Transverse colon (tissue), 4 donors: ENCODE measurements at regions not wholly inside any gene's neighbourhood (a gene's known extent, or its start where the extent isn't known, plus 50 kb on each side); places are given as distances from the start of the nearest gene placed in this dataset.
A peak's percentile ranks its signal among the peaks of the same experiment; 100 is the strongest.

Source experiments
- DNase-seq: peaks from one replicate; pipeline ENCODE4 v3.0.0-alpha.2; 2019
- H3K27ac ChIP-seq, 4 donors: fragments of 200-600 bp; sonication (generic); 2 replicates each; pipeline ENCODE4 v1.5.1; 2016 to 2018; ENCODE audit warnings: inconsistent platforms in 4 of 4
- H3K27me3 ChIP-seq: fragments of 200-600 bp; sonication (generic); 2 replicates; pipeline ENCODE4 v1.5.1; 2017; ENCODE audit warnings: inconsistent platforms
- H3K36me3 ChIP-seq, 4 donors: fragments of 200-600 bp; sonication (generic); 2 replicates each; pipeline ENCODE4 v1.5.1; 2017 to 2019; ENCODE audit warnings: inconsistent platforms in 4 of 4
- H3K4me1 ChIP-seq, 4 donors: fragments of 200-600 bp; sonication (generic); 2 replicates each; pipeline ENCODE4 v1.5.1; 2017 to 2020; ENCODE audit warnings: inconsistent platforms in 4 of 4
- H3K4me3 ChIP-seq, 4 donors: fragments of 200-600 bp; sonication (generic); 1 replicate in 1 of 4; 2 replicates in 3 of 4; pipeline versions ENCODE4 v1.5.1 to v1.6.1; 2017 to 2019; ENCODE audit warnings: inconsistent platforms in 4 of 4
- H3K9me3 ChIP-seq, 2 donors: fragments of 200-600 bp; sonication (generic); 2 replicates each; pipeline ENCODE4 v1.5.1; 2017 to 2019; ENCODE audit warnings: inconsistent platforms in 2 of 2
- EP300 ChIP-seq: sonication (generic); formaldehyde crosslinking; IDR thresholded peaks from one replicate; pipeline ENCODE4 v1.6.1; 2017; ENCODE audit warnings: antibody characterized with exemption, low read depth
- POLR2A ChIP-seq: fragments of 450-650 bp; IDR thresholded peaks from one replicate; pipeline ENCODE4 v1.6.1; 2016; ENCODE audit warnings: antibody characterized with exemption, mild to moderate bottlenecking, moderate library complexity
- POLR2AphosphoS5 ChIP-seq, 3 donors: sonication (generic); formaldehyde crosslinking; IDR thresholded peaks; one replicate each; pipeline ENCODE4 v1.6.1; 2016; ENCODE audit warnings: antibody characterized with exemption in 3 of 3
- WGBS, 2 donors: methylation state at CpG; one replicate each; pipeline ENCODE4 v1.1.5; 2018; ENCODE audit warnings: low coverage in 1 of 2; 5-methylcytosine and 5-hydroxymethylcytosine counted together
- in situ Hi-C, 4 donors: fragments of 200-750 bp; cut with MboI; loops; one replicate each; pipeline versions ENCODE4 v1.15.0 to v1.15.1; 2017; ENCODE audit warnings: low sequenced_read_pairs in 3 of 4, low pct_ligation_motif_present in 1 of 4, low pct_unique_long_range_greater_than_20kb in 1 of 4
- intact Hi-C: fragments of 100-400 bp; cut with DNase I; formaldehyde crosslinking; loops from one replicate; pipeline ENCODE4 v1.15.1; 2023; ENCODE audit warnings: low total_unique reads
- TF ChIP-seq, protein P1 (sequence below), 5 experiments: fragments of 200-600 bp in 3 of 5; fragments of 450-650 bp in 2 of 5; sonication (generic) in 3 of 5; IDR thresholded peaks; 1 replicate in 2 of 5; 2 replicates in 3 of 5; pipeline ENCODE4 v1.5.1; 2016 to 2017; ENCODE audit warnings: antibody characterized with exemption in 5 of 5, inconsistent platforms in 3 of 5, mild to moderate bottlenecking in 2 of 5, moderate library complexity in 1 of 5

- H3K9me3 ChIP-seq, result peaks cover 0 to 8% of the 10 kb centered on the region in 2 donors
- no peak for DNase-seq
- no peak for TF ChIP-seq POLR2A
- TF ChIP-seq, protein P1, sequence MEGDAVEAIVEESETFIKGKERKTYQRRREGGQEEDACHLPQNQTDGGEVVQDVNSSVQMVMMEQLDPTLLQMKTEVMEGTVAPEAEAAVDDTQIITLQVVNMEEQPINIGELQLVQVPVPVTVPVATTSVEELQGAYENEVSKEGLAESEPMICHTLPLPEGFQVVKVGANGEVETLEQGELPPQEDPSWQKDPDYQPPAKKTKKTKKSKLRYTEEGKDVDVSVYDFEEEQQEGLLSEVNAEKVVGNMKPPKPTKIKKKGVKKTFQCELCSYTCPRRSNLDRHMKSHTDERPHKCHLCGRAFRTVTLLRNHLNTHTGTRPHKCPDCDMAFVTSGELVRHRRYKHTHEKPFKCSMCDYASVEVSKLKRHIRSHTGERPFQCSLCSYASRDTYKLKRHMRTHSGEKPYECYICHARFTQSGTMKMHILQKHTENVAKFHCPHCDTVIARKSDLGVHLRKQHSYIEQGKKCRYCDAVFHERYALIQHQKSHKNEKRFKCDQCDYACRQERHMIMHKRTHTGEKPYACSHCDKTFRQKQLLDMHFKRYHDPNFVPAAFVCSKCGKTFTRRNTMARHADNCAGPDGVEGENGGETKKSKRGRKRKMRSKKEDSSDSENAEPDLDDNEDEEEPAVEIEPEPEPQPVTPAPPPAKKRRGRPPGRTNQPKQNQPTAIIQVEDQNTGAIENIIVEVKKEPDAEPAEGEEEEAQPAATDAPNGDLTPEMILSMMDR (IDR thresholded peaks at IDR 0.05), result peak in 3 of 5 experiments; percentile 7 to 25 (median 11)
- H3K27ac ChIP-seq, result no peak overlapping the region
- 0 to 6% methylated on average over 1 of the region's 1 CpG for WGBS, 2 donors
- H3K4me1 ChIP-seq, result no peaks in the 10 kb centered on the region
- H3K27me3 ChIP-seq, result no peaks in the 10 kb centered on the region
- intact Hi-C loops (no loop called here), in situ Hi-C loops (no loop called here)
- H3K36me3 ChIP-seq, result no peaks in the 10 kb centered on the region
- no peak overlapping the region for H3K4me3 ChIP-seq
These were observed 805.1 kb downstream of the TNS3 start for GRCh38 chr7:46776790-46777189.

DNA sequence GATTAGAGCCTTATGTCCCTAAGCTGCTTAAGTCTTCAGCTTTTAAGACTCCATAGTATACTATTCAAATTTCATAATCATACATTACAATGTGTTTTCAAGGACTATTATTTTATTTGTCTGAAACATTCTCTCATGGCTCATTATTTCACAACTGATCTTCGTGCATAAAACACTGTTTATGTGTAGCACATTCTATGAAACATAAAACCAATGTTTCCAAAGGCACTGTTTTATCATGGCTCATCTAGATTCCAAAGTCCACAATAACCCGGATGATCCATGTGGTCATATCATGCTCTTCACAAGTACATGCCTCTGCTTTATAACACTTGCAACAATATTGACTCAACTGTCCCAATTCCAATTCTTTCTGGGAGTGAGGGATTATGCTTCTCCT is 806.1 kb downstream of the TNS3 start:
- H3K36me3 ChIP-seq, result no peaks in the 10 kb centered on the region
- no peak for TF ChIP-seq EP300
- TF ChIP-seq, protein P1 (IDR thresholded peaks at IDR 0.05), result no peak
- TF ChIP-seq POLR2A, result no peak
- TF ChIP-seq POLR2AphosphoS5 (IDR thresholded peaks at IDR 0.05), result no peak
- DNase-seq, result no peak
- no peaks in the 10 kb centered on the region for H3K4me1 ChIP-seq
- intact Hi-C loops (no loop called here), in situ Hi-C loops (no loop called here)
- 28 to 41% methylated on average over 2 of the region's 2 CpGs for WGBS, 2 donors
- no peaks in the 10 kb centered on the region for H3K27me3 ChIP-seq
- no peak overlapping the region for H3K27ac ChIP-seq
- peaks cover 0 to 8% of the 10 kb centered on the region in 2 donors for H3K9me3 ChIP-seq
- no peak overlapping the region for H3K4me3 ChIP-seq

DNA sequence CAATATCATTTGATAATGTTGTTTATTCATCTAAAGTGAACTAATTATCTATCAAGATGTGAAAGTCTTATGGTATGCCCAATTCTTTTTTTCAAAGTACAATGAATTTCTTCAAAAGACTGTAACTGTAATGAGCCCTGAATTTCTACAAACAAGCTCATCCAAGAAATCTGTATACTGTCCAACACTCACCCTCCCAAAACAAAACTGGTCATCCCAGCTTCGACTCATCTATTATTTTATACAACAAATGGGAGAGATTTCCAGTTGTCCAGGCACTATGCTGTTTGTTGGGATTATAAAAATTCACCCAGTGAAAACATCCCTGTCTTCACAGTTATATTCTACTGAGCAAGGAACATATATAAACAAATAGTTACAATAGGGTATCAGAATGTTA is 806.9 kb downstream of the TNS3 start:
- no peaks in the 10 kb centered on the region for H3K36me3 ChIP-seq
- H3K27me3 ChIP-seq, result no peaks in the 10 kb centered on the region
- TF ChIP-seq POLR2AphosphoS5 (IDR thresholded peaks at IDR 0.05) (no peak), EP300 (no peak), POLR2A (no peak)
- TF ChIP-seq, protein P1 (IDR thresholded peaks at IDR 0.05), result no peak
- DNase-seq, result no peak
- H3K4me3 ChIP-seq, result no peak overlapping the region
- no peaks in the 10 kb centered on the region for H3K4me1 ChIP-seq
- no peak overlapping the region for H3K27ac ChIP-seq
- H3K9me3 ChIP-seq, result peaks cover 0 to 8% of the 10 kb centered on the region in 2 donors
- in situ Hi-C loops (no loop called here), intact Hi-C loops (no loop called here)
- 57 to 78% methylated on average over 1 of the region's 1 CpG for WGBS, 2 donors

GRCh38 chr7:46774515-46774914 is 807.4 kb downstream of the TNS3 start:
- in situ Hi-C loops (no loop called here), intact Hi-C loops (no loop called here)
- Histone ChIP-seq H3K36me3 (no peaks in the 10 kb centered on the region), H3K4me1 (no peaks in the 10 kb centered on the region), H3K27me3 (no peaks in the 10 kb centered on the region), H3K27ac (no peak overlapping the region), H3K4me3 (no peak overlapping the region), H3K9me3 (peaks cover 0 to 5% of the 10 kb centered on the region in 2 donors)
- no peak for DNase-seq
- WGBS, 2 donors, result 79 to 100% methylated on average over 1 of the region's 1 CpG
- no peak for TF ChIP-seq POLR2A
- TF ChIP-seq, protein P1 (IDR thresholded peaks at IDR 0.05), result no peak
- TF ChIP-seq POLR2AphosphoS5 (IDR thresholded peaks at IDR 0.05), result peak in 1 of 3 donors; percentile 18
- no peak for TF ChIP-seq EP300
